WTC11 (cell line): ENCODE measurements at regions not wholly inside any gene's neighbourhood (a gene's known extent, or its start where the extent isn't known, plus 50 kb on each side); places are given as distances from the start of the nearest gene placed in this dataset.

Experiments used
- ATAC-seq: fragments of 200-7000 bp; cut with Tn5 transposase; 2 replicates; pipeline ENCODE4 v1.10.0; 2021; ENCODE audit warnings: mild to moderate bottlenecking, moderate library complexity
- CTCF ChIA-PET: fragments of 300-600 bp; sonication (Branson Sonifier 250); formaldehyde crosslinking; loops from one replicate; lab custom pipeline; 2021; ENCODE audit warnings: antibody characterized with exemption; lab: Charles Lee
- POLR2A ChIA-PET: fragments of 350-600 bp; sonication (Branson Sonifier 250); formaldehyde crosslinking; loops from one replicate; lab custom pipeline; 2021; ENCODE audit warnings: antibody characterized with exemption; lab: Charles Lee
- DNase-seq: peaks from one replicate; pipeline ENCODE4 v3.0.0; 2021; ENCODE audit warnings: low spot score
- H3K27ac Mint-ChIP-seq: 2 replicates; pipeline ENCODE4 v1.8.0; 2021; ENCODE audit warnings: mixed read lengths
- H3K27me3 Mint-ChIP-seq: 2 replicates; pipeline ENCODE4 v1.8.0; 2021; ENCODE audit warnings: low read depth, mild to moderate bottlenecking, moderate library complexity, mixed read lengths
- H3K36me3 Mint-ChIP-seq: 2 replicates; pipeline ENCODE4 v1.8.0; 2021; ENCODE audit warnings: mixed read lengths
- H3K4me1 Mint-ChIP-seq: 2 replicates; pipeline ENCODE4 v1.8.0; 2022; ENCODE audit warnings: mixed read lengths
- H3K4me3 Mint-ChIP-seq: 2 replicates; pipeline ENCODE4 v1.8.0; 2021; ENCODE audit warnings: mild to moderate bottlenecking, moderate library complexity, mixed read lengths
- H3K9me3 Mint-ChIP-seq: 2 replicates; pipeline ENCODE4 v1.8.0; 2021; ENCODE audit warnings: mixed read lengths
- AR ChIP-seq: fragments of 250-450 bp; sonication (Bioruptor Pico); IDR thresholded peaks from 2 replicates; pipeline ENCODE4 v1.9.0; 2021; ENCODE audit warnings: mild to moderate bottlenecking
- ATF6 ChIP-seq: sonication (generic); formaldehyde crosslinking; IDR thresholded peaks from 2 replicates; pipeline ENCODE4 v1.8.1; 2023; ENCODE audit warnings: mild to moderate bottlenecking, missing genetic modification reagents
- CDX4 ChIP-seq: fragments of 250-450 bp; sonication (Bioruptor Pico); IDR thresholded peaks from 2 replicates; pipeline ENCODE4 v1.9.0; 2021; ENCODE audit warnings: moderate library complexity, mild to moderate bottlenecking, inconsistent platforms, borderline replicate concordance
- CREM ChIP-seq: sonication (generic); formaldehyde crosslinking; IDR thresholded peaks from 2 replicates; pipeline ENCODE4 v1.8.1; 2022; ENCODE audit warnings: mild to moderate bottlenecking, missing genetic modification reagents, moderate library complexity
- FOXJ3 ChIP-seq: sonication (generic); formaldehyde crosslinking; IDR thresholded peaks from 2 replicates; pipeline ENCODE4 v1.9.0; 2021; ENCODE audit warnings: missing genetic modification reagents, mild to moderate bottlenecking, borderline replicate concordance
- FOXK1 ChIP-seq: sonication (generic); formaldehyde crosslinking; IDR thresholded peaks from 2 replicates; pipeline ENCODE4 v1.8.0; 2022; ENCODE audit warnings: mild to moderate bottlenecking, moderate library complexity, missing genetic modification reagents
- GABPB1 ChIP-seq: sonication (generic); formaldehyde crosslinking; IDR thresholded peaks from 2 replicates; pipeline ENCODE4 v1.8.1; 2023; ENCODE audit warnings: mild to moderate bottlenecking, missing genetic modification reagents
- MAX ChIP-seq: sonication (generic); formaldehyde crosslinking; IDR thresholded peaks from 2 replicates; pipeline ENCODE4 v1.8.0; 2022; ENCODE audit warnings: mild to moderate bottlenecking, missing genetic modification reagents
- NR3C1 ChIP-seq: sonication (generic); formaldehyde crosslinking; conservative IDR thresholded peaks from 2 replicates; pipeline ENCODE4 v1.8.1; 2023; ENCODE audit warnings: low read depth, mild to moderate bottlenecking, missing genetic modification reagents
- RORB ChIP-seq: fragments of 250-450 bp; sonication (Bioruptor Pico); IDR thresholded peaks from 2 replicates; pipeline ENCODE4 v1.9.0; 2021; ENCODE audit warnings: mild to moderate bottlenecking
- SMAD3 ChIP-seq: sonication (generic); formaldehyde crosslinking; IDR thresholded peaks from 2 replicates; pipeline ENCODE4 v1.8.0; 2022; ENCODE audit warnings: missing genetic modification reagents, mild to moderate bottlenecking, borderline replicate concordance
- SP1 ChIP-seq: sonication (generic); formaldehyde crosslinking; conservative IDR thresholded peaks from 2 replicates; pipeline ENCODE4 v1.8.1; 2022; ENCODE audit warnings: missing genetic modification reagents
- TEAD4 ChIP-seq: sonication (generic); formaldehyde crosslinking; IDR thresholded peaks from 2 replicates; pipeline ENCODE4 v1.8.0; 2022; ENCODE audit warnings: mild to moderate bottlenecking, missing genetic modification reagents
- ZNF138 ChIP-seq: sonication (generic); formaldehyde crosslinking; conservative IDR thresholded peaks from 2 replicates; pipeline ENCODE4 v1.8.1; 2022; ENCODE audit warnings: mild to moderate bottlenecking, moderate library complexity, missing genetic modification reagents
- ZNF232 ChIP-seq: sonication (generic); formaldehyde crosslinking; IDR thresholded peaks from 2 replicates; pipeline ENCODE4 v1.8.0; 2022; ENCODE audit warnings: mild to moderate bottlenecking, missing genetic modification reagents
- ZNF317 ChIP-seq: sonication (generic); formaldehyde crosslinking; IDR thresholded peaks from 2 replicates; pipeline ENCODE4 v1.8.1; 2023; ENCODE audit warnings: low read depth, mild to moderate bottlenecking, moderate library complexity, missing genetic modification reagents, borderline replicate concordance
- ZNF423 ChIP-seq: fragments of 250-450 bp; sonication (Bioruptor Pico); IDR thresholded peaks from 2 replicates; pipeline ENCODE4 v2.1.2; 2022; ENCODE audit warnings: mild to moderate bottlenecking, moderate library complexity
- TF ChIP-seq, protein P1 (sequence below): sonication (generic); formaldehyde crosslinking; IDR thresholded peaks from 2 replicates; pipeline ENCODE4 v1.8.1; 2023; ENCODE audit warnings: mild to moderate bottlenecking, moderate library complexity, missing genetic modification reagents
- TF ChIP-seq, protein P2 (sequence below): fragments of 250-450 bp; sonication (Bioruptor Pico); IDR thresholded peaks from 2 replicates; pipeline ENCODE4 v1.8.0; 2021; ENCODE audit warnings: mild to moderate bottlenecking
- TF ChIP-seq, protein P3 (sequence below): sonication (generic); formaldehyde crosslinking; IDR thresholded peaks from 2 replicates; pipeline ENCODE4 v1.8.1; 2023; ENCODE audit warnings: mild to moderate bottlenecking, missing genetic modification reagents, moderate library complexity
- TF ChIP-seq, protein P4 (sequence below): sonication (generic); formaldehyde crosslinking; IDR thresholded peaks from 2 replicates; pipeline ENCODE4 v1.8.1; 2022; ENCODE audit warnings: mild to moderate bottlenecking, moderate library complexity, missing genetic modification reagents

DNA sequence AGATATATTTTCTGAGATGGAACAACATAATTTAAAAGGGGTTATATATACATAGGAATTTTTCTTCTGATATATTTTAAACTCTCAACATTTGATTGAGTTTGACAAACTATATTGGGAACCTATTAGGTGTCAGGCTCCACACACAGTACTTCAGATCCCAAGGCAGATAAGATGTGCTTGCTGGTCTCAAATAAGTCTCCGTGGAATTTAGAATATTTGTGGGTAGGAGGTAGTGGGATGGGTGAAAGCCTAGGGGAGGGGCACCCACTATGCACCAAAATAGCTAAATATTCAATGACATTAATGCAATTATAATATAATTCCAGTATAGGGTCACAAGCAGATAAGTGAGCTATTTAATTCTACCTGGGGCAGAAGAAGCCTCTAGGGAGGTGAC is 81.5 kb downstream of the ARL4A start:
- POLR2A ChIA-PET: interaction anchor here (0.8 kb wide), 1 partner anchor 20 kb away, joined by 7 read pairs; no protein-coding TSS in a partner anchor
- H3K36me3 Mint-ChIP-seq: peaks cover 12% of the 10 kb centered on the region
- no peak overlapping the region for H3K27ac Mint-ChIP-seq

DNA sequence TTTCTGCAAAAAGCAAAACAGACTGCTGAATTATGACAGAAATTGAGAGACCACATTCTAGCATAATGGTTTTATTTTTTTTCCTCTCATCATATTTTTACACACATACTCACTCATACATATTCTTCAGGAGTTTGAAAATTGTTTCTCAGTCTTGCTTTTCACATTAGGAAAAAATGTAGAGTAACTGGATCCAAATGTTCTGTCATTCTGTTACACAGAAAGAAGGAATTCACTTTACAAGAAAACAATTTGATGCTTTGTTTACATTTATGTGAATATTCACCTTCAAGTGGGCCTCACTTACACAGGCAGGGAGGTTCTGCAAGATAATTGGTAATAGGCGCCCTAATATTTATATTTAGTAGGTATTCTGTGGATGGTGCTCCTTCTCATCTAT is 82.0 kb downstream of the ARL4A start:
- H3K4me1 Mint-ChIP-seq: peaks cover 44% of the 10 kb centered on the region
- ATAC-seq: no peak
- H3K27me3 Mint-ChIP-seq: no peaks in the 10 kb centered on the region
- TF ChIP-seq CREM (CRISPR knock-in tag) (no peak), GABPB1 (CRISPR knock-in tag) (no peak), ATF6 (CRISPR knock-in tag) (no peak), RORB (CRISPR knock-in tag) (no peak), ZNF423 (CRISPR knock-in tag) (no peak), SMAD3 (CRISPR knock-in tag) (no peak), ZNF317 (CRISPR knock-in tag) (no peak), TEAD4 (CRISPR knock-in tag) (no peak), CDX4 (no peak), MAX (CRISPR knock-in tag) (no peak), ZNF138 (CRISPR knock-in tag) (no peak), NR3C1 (CRISPR knock-in tag) (no peak)
- TF ChIP-seq, protein P1, sequence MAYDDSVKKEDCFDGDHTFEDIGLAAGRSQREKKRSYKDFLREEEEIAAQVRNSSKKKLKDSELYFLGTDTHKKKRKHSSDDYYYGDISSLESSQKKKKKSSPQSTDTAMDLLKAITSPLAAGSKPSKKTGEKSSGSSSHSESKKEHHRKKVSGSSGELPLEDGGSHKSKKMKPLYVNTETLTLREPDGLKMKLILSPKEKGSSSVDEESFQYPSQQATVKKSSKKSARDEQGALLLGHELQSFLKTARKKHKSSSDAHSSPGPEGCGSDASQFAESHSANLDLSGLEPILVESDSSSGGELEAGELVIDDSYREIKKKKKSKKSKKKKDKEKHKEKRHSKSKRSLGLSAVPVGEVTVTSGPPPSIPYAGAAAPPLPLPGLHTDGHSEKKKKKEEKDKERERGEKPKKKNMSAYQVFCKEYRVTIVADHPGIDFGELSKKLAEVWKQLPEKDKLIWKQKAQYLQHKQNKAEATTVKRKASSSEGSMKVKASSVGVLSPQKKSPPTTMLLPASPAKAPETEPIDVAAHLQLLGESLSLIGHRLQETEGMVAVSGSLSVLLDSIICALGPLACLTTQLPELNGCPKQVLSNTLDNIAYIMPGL (CRISPR knock-in tag): no peak
- TF ChIP-seq, protein P2, sequence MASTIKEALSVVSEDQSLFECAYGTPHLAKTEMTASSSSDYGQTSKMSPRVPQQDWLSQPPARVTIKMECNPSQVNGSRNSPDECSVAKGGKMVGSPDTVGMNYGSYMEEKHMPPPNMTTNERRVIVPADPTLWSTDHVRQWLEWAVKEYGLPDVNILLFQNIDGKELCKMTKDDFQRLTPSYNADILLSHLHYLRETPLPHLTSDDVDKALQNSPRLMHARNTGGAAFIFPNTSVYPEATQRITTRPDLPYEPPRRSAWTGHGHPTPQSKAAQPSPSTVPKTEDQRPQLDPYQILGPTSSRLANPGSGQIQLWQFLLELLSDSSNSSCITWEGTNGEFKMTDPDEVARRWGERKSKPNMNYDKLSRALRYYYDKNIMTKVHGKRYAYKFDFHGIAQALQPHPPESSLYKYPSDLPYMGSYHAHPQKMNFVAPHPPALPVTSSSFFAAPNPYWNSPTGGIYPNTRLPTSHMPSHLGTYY (CRISPR knock-in tag): no peak
- H3K27ac Mint-ChIP-seq: no peak overlapping the region; the same call in 1 of the 2 replicates
- POLR2A ChIA-PET: no interaction called here
- DNase-seq: no peak
- H3K36me3 Mint-ChIP-seq: peaks cover 16% of the 10 kb centered on the region
- CTCF ChIA-PET: no interaction called here
- H3K9me3 Mint-ChIP-seq: peaks cover 17% of the 10 kb centered on the region
- no peak overlapping the region for H3K4me3 Mint-ChIP-seq

More for the DNA sequence above, 81.5 kb downstream of the ARL4A start:
- DNase-seq (no peak), ATAC-seq (no peak)
- CTCF ChIA-PET: no interaction called here
- Mint-ChIP-seq H3K4me3 (no peak overlapping the region), H3K4me1 (peaks cover 49% of the 10 kb centered on the region)
- TF ChIP-seq AR (CRISPR knock-in tag) (no peak), FOXJ3 (CRISPR knock-in tag) (no peak), FOXK1 (no peak), ZNF232 (CRISPR knock-in tag) (no peak), SP1 (no peak)
- TF ChIP-seq, protein P3, sequence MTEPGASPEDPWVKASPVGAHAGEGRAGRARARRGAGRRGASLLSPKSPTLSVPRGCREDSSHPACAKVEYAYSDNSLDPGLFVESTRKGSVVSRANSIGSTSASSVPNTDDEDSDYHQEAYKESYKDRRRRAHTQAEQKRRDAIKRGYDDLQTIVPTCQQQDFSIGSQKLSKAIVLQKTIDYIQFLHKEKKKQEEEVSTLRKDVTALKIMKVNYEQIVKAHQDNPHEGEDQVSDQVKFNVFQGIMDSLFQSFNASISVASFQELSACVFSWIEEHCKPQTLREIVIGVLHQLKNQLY (CRISPR knock-in tag): no peak
- TF ChIP-seq, protein P4, sequence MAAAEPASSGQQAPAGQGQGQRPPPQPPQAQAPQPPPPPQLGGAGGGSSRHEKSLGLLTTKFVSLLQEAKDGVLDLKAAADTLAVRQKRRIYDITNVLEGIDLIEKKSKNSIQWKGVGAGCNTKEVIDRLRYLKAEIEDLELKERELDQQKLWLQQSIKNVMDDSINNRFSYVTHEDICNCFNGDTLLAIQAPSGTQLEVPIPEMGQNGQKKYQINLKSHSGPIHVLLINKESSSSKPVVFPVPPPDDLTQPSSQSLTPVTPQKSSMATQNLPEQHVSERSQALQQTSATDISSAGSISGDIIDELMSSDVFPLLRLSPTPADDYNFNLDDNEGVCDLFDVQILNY (CRISPR knock-in tag): no peak
- TF ChIP-seq, all 79 proteins: peak for 0
- H3K27me3 Mint-ChIP-seq: no peaks in the 10 kb centered on the region
- H3K9me3 Mint-ChIP-seq: peaks cover 12% of the 10 kb centered on the region
